Anterior cingulate cortex (tissue), 58 donors: ENCODE measurements at regions not wholly inside any gene's neighbourhood (a gene's known extent, or its start where the extent isn't known, plus 50 kb on each side); places are given as distances from the start of the nearest gene placed in this dataset.
"Not testable (repeated sequence)": the region's sequence is repeated elsewhere in the genome, so short reads cannot be mapped to it uniquely, and the experiment has no call there.

Experiments
- DNase-seq, 58 donors: peaks; one replicate each; lab custom pipeline; 2025; lab: John Stamatoyannopoulos, UW

DNA sequence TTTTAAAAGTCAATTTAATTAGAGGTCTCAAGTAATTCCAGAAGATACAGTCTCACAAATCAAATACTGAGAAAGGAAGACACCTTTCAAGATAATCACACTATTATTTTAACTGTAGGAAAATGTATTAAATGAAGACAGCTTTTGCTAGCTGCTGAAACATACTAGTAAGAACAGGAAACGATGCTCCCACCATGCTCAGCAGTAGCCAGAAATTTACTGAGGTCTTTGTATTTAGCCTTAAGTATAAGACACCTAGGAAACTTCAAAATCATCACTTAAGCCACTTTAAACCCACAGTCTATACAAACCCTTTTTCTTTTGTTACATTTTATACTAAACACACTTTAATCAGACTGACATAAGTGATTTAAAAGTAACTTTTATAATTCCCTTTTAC, 72.7 kb upstream of the NPIPB12 start:
- not testable (repeated sequence) for DNase-seq

DNA sequence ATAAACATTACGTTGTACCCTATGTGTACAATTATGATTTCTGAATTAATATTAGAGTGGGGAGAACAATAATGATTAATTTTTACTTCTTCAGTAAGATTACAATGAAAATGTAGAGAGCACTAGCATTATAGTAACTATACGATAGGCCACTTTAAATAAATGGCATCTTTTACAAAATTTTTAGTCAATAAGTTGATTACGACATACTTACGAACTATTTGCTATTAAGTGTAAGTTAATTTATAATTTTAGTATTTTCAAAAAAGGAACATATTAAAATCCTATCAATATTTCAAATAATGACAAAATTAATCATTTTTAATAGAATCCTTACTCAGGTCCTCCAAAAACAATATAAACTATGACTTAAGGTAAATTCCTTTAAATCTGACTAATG, 75.6 kb upstream of the NPIPB12 start:
- DNase-seq = not testable (repeated sequence)

DNA sequence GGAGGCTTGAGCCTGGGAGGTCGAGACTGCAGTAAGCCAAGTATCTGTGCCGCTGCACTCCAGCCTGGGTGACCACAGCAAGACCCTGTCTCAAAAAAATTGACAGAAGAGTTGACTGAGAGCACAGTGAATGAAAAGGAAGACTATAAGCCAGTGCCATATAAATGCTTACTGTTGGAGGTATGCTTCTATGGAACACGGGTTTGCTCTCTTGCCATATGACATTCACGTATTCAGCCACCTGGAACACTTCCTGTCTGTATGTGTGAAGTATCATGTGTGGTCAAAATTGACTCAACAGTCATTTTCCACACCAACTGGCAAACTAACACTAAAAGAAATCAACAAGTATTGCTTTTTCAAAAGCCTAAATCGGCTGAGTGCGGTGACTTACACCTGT, 71.1 kb upstream of the SPN start:
- DNase-seq = not testable (repeated sequence)

DNA sequence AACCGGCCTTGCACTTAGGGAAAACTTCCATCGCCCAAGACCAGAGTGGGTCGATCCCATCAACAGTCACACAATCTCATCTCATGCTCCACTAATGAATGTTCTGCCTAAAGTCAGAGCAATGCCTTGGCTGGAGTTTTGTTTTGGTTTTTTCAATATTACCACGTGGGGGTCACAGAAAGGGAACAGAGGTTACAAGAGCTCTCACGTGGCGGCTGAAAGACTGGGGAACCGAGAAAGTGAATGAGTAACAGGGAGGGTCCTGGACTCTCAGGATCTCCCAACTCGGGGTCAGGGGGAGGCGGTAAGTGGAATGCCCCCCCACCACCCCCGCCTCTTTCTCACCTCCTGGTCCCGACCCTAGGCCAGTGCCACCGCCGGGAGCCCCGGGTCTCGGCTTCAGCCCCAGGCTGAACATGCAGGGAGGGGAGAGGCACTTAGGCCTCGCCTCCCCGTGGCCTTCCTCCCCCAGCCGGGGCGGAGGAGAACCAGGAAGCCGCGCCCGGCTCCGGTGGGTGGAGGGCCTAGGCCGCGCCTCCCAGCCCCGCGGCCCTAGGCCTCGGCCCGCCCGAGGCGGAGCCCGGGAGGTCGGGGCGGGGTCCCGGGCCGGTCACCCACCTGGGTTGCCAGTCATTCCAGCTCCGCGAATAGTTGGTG, 68.7 kb upstream of the SPN start:
- not testable (repeated sequence) for DNase-seq

DNA sequence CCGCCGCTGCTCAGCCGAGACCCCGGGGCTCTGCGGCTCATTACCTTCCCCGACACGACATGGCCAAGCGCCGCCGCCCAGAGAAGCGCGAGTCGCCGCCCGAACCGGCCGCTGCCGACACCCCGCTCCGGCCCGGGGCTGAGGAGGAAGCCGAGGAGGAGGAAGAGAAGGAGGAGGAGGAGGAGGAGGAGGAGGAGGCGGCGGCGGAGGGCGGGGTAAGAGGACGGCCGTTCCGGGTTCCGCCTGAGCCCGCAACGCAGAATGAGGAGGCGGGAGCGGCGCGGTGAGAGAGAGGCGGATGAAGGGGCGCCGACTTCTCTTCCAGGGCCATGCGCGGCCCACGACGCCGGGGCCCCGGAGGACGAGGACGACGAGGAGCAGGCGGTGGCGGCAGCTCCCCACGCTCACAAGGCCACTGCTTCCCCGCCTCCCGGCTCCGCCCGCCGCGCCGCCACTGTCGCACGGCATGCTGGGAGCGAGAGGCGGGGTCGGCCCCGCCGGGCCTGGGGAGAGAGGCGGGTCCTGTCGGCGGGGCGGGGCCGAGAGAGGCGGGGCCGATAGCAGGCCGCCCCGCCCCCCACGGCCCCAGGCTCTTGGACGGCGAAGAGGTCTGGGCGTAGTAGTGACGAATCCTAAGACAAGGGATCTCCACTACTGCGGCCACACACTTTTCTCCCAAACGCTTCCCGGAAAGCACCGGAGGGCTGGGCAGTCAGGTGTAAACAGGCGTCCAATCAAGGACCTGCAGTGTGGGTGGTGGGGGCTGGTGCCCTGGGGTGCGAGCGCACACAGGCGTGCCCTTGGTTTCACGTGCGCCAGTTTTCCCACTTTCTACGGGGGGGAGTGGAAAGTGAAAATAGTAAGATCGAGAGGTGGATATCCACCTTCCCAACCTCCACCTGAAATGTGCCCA, 67.9 kb upstream of the SPN start:
- peak in 57 of 58 donors; percentile 27 to 95 (median 84) for DNase-seq

DNA sequence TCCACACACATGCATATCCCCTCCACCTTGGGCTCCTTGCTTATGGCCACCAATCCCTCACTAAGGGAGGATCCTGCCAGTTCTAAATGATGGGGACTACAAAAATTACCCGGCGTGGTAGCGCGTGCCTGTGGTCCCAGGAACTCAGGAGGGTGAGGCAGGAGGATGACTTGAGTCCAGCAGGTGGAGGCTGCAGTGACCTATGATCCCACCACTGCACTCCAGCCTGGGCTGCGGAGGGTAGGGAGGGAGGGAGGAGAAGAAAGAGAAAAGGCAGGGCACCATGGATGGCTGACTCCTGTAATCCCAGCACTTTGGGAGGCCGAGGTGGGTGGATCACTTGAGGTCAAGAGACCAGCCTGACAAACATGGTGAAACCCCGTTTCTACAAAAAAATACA, 66.0 kb upstream of the SPN start:
- DNase-seq = not testable (repeated sequence)

DNA sequence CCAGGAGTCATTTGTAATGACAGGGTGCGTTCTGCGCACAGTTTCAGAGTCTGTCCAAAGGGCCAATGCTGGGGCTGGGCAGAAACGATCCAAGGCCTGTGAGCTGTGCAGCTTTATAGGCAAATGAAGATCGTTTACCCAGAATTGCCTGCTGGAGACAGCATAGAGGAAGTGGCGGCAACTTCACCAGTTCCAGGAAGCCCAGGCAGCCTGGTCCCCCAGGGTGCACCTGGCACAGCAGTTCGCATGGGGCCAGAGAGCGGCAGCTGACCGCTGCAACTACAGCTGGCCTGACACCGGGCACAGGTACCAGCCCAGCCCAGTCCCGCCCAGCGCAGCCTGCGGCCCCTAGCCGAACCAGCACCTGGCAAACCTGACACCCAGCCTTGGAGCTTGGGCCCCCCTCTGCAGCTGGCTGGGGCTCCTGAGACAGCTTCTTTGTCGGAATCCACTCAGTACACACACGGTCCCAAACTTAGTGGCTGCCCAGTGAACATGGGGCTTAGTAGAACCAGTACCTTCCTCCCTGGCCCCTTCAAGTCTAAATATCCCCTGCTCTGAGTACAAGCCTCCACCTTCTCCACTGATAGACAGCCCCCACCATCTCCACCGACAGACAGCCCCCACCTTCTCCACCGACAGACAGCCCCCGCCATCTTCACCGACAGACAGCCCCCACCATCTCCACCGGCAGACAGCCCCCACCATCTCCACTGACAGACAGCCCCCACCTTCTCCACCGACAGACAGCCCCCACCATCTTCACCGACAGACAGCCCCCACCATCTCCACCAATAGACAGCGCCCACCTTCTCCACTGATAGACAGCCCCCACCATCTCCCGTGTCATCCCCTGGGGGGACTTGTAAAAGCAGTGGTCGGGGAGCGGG, 62.7 kb upstream of the SPN start:
- not testable (repeated sequence) for DNase-seq

DNA sequence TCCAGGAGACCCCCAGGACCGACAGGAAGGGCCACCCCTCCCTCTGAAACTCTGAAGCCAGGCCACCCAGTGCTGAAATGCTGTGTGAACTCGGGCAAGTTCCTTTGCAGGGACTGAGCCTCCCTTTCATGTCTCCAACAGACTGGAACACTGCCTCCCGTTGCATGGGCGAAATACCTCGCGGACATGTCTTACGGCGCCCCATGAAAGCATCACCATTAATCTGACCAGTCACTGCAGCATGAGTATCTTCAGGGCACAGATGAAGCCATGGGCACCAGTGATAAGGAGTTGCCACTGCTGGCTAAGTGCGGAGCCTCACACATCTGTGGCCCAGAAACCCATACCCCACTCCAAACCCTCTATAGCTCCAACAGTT, 60.8 kb upstream of the SPN start:
- not testable (repeated sequence) for DNase-seq

DNA sequence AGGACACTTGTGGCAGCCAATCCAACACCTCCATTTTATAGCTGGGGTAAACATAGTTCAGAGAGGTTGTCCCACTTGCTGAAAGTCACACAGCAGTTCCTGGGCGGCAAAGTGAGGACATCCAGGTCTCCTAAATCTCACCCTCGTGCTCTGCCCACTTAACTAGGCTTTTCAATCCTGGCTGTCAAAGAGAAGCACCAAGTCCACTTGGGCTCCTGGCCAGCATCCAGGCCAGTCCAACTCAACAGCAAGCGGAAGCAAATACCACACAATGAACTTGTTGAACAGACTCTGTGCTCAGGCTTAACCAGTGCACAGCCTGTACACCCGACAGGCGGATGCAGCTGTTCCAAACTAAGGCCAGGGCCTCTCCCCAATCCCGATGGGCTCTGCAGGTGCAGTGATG, 60.4 kb upstream of the SPN start:
- DNase-seq = peak in 1 of 58 donors; percentile 33

DNA sequence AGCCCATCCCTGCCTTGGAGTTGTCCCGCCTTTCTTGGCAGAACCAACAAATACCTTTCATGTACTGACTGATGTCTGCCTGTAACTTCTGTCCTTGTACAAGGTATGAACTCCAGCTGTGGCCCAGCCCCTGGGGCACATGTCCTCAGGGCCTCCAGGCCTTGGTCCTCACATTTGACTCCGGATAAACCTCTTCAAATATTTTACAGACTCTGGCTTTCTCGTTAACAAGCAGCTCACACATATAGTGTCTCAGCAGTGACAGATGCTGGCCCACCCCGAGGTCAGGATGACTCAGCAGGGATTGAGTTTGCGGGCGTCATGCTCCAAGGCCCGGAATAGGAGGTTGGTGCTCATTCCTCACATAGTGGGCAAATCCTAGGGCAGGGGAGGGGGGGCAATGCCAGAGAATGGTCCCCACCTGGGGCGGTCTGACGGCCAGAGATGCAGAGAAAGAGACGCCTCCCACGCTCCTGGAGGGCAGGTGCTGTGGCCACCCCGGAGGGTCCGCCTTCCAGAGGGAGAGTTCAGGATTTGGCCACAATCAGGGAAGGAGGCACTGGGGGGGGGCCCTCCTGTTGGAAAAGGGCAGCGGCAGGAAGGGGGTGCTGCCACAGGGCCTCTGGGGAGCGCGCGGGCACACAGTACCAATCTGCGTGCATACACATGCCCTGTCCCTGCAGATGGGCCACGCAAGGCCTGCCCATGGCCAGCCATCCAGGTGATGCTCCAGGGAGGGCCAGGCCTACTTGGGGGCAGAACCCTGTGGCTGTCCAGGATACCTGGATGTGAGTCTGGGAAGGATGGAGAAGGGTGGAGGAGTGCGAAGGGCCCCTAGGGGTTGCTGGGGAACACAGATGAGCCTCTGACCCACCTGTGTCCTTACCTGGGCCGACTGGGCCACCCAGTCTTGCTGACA, 58.2 kb upstream of the SPN start:
- peak in 6 of 58 donors; percentile 11 to 58 (median 37) for DNase-seq

DNA sequence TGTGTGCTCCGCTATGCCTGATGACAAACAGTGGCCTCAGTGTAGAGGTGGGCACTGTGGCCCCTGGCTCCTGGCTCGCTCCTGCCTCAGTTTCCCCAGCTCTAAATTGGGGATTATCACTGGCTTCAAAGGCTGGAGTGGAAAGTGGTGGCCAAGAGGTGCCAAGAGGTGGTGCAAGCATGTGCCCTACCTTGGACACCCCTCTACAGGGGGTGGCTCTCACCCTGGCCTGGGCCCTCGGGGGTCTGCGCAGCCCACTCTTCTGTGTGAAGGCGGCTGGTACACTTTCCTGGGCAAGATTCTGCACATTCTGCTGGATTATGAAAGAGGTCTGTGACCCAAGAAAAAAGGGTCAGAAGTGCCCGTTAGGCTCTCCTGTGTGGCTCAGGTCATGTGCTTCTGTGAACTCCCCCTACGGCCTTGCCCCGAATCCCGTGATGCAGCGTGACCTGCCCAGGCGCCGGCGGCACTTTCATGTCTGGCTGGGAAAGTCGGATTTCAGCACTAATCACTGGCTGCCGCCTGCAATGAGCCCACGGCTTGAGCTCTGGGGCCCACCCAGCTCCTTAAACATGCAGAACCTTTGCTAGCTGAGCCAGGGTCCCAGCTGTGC, 57.3 kb upstream of the SPN start:
- DNase-seq = not testable (repeated sequence)

DNA sequence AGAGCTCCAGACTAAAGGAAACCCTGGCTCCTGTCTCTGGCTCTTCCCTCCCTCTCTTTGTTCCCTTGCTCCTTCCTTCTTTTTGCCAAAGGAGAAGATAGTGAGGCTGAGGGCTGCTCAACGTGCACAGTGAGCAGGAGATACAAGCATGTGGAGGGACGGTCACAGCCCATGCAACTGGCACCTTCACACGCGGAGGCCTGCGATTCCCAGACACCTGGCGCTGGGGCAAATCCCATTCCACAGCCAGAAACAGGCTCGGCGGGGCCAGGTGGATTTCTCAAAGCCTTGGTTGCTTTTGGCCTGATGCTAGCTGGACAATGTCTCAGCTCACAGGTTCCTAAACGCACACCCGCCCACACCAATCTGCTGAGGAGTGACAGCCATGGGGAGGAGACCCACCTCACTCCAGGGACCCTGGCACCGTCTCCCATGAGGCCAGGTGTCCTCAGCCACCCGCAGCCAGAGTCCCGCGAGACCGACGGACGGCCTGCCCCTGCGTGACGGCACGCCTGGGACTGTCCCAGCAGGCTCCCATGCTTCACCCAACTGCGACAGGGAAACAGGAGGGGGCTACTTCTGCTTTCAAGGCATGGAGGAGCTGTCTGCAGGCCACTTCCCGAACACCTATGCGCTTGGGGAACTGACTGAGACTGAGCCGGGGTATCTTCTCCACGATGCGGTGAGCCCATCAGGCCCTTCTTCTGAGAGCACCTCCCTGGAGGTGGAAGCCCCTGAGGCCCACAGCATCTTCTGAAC, 56.2 kb upstream of the SPN start:
- not testable (repeated sequence) for DNase-seq

DNA sequence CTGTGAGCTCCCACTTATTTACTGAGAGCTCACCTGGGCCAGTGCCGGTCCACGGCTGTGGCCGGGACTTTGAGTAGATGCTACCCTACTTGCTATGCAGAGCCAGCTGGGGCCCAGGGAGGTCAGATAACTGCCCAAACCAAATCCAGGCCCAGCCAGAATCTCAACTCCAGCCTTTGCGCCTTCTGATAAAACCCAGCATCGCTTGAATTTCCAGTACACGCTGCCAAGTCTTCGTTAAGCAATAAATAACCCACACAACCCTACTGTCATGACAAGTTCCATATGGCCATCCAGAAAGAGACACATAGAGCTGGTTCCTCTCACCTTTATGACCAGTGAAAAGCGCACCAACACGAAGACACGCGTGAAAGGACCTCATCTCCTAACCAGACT, 55.6 kb upstream of the SPN start:
- not testable (repeated sequence) for DNase-seq

DNA sequence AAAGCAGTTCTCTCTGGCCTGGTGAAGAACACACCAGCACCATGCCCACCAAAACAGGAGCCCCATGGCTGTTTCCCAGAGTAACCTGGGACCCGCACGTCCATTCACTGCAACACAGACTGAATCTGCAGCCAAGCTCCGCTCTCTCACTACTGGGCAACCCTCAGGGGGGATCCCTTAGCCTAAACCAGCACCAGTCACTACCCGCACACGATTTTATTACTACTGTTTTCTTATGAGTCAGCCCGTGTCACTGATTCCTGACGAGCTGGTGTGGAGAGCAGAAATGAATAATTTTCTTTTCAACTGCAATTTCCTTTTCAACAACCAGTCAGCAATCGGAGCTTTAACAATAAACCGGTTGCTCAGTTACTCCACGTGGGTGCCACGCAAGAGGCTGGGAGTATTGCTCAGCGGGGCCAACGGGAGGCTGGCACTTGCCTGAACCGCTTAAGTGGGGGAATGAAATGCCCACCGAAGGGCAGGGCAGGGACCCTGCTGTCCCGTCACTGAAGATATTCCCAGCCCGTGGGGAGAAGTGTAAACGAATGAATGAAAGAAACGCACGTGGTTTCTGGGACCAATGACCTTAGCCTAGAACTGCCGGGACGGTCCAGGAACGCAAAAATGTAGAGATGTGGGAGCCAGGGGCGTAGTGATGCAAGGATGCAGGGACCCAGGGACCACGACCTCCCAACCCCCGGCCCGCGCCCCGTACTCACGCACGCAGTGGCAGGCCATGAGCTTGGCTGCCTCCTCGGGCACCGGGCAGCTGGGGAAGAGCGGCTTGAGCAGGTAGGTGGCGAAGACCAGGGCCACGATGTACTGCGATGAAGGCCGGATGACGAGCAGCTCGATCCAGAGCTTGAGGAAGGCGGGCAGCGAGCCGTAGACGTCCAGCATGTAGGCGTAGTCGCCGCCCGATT, 50.4 kb upstream of the SPN start:
- not testable (repeated sequence) for DNase-seq
